ENCODE measurements at regions not wholly inside any gene's neighbourhood (a gene's known extent, or its start where the extent isn't known, plus 50 kb on each side); places are given as distances from the start of the nearest gene placed in this dataset.

GRCh38 chr5:77863181-77863580, 87.0 kb upstream of the TBCA start:
- Histone ChIP-seq H2AFZ (replicated peaks; ENCODE audit: low read length, poor library complexity) (no peak overlapping the region), H3K9ac (ENCODE audit: low read depth, low read length) (no peak overlapping the region), H3K4me2 (ENCODE audit: low read depth, low read length) (no peak overlapping the region), H3K4ac (ENCODE audit: low read depth, low read length) (no peak overlapping the region), H2BK120ac (ENCODE audit: low read depth, low read length) (no peak overlapping the region), H3K36me3 (ENCODE audit: control insufficient read depth, insufficient read depth, low read length) (no peaks in the 10 kb centered on the region), H2BK5ac (ENCODE audit: low read depth, low read length, poor library complexity, severe bottlenecking) (no peak overlapping the region), H2AK5ac (ENCODE audit: low read depth, low read length) (no peak overlapping the region), H4K91ac (ENCODE audit: insufficient read depth, low read depth, low read length) (no peak overlapping the region), H3K18ac (ENCODE audit: low read depth, low read length) (no peak overlapping the region), H3K27ac (ENCODE audit: insufficient read depth, low read length) (no peak overlapping the region), H3K23ac (ENCODE audit: low read depth, low read length) (no peak overlapping the region), H3K4me3 (ENCODE audit: insufficient read depth, low read depth, low read length) (no peak overlapping the region), H3K9me3 (ENCODE audit: control insufficient read depth, insufficient read depth, low read length) (no peaks in the 10 kb centered on the region), H2AK9ac (replicated peaks; ENCODE audit: low read depth, low read length, poor library complexity) (no peak overlapping the region), H4K20me1 (ENCODE audit: insufficient read depth, low read length) (no peaks in the 10 kb centered on the region), H4K5ac (ENCODE audit: low read depth, low read length) (no peak overlapping the region), H2BK20ac (ENCODE audit: low read depth, low read length) (no peak overlapping the region), H3K79me1 (ENCODE audit: low read depth in 1 of 2, low read length in 2 of 2) (no peaks in the 10 kb centered on the region), H3K4me1 (ENCODE audit: control insufficient read depth, insufficient read depth, low read length) (no peaks in the 10 kb centered on the region), H3K9me1 (ENCODE audit: insufficient read depth, low read length) (no peaks in the 10 kb centered on the region), H2BK15ac (ENCODE audit: low read depth, low read length) (no peak overlapping the region), H4K8ac (ENCODE audit: low read depth in 2 of 2, low read length in 2 of 2) (no peak overlapping the region), H3K56ac (ENCODE audit: extremely low read depth, insufficient read depth, low read length) (no peak overlapping the region), H3K27me3 (ENCODE audit: control insufficient read depth, insufficient read depth, low read length) (peaks cover 22% of the 10 kb centered on the region), H3K14ac (replicated peaks; ENCODE audit: low read depth, low read length) (no peak overlapping the region)
- ChIA-PET POLR2A (ENCODE audit: unreplicated experiment) (no interaction called here), CTCF (no interaction called here)
- no peak for DNase-seq
- no TSS peak for BruUV-seq (replicated peaks)
- in situ Hi-C loops (cut with MboI; ENCODE audit: low sequenced_read_pairs): loop anchor here (10.0 kb wide), 1 partner anchor 412 kb away; no protein-coding TSS in a partner anchor
- no CpG with 5 or more reads among the region's 1 CpG for WGBS, 2 experiments (ENCODE audit: extremely low coverage in 2 of 2, insufficient read length in 1 of 2)
- no peak for ATAC-seq (ENCODE audit: low read depth)
- dilution Hi-C loops (cut with HindIII; ENCODE audit: low sequenced_read_pairs, unreplicated experiment): no loop called here
- intact Hi-C loops (cut with micrococcal nuclease): loop anchor here (10.0 kb wide), 1 partner anchor 402 kb away; no protein-coding TSS in a partner anchor
- TF ChIP-seq POLR2A (IDR thresholded peaks at IDR 0.05; ENCODE audit: low read depth, low read length) (no peak), USF2 (IDR thresholded peaks at IDR 0.05; ENCODE audit: low read depth, low read length) (no peak), BHLHE40 (IDR thresholded peaks at IDR 0.05; ENCODE audit: low read depth, low read length) (no peak), CEBPB (IDR thresholded peaks at IDR 0.05; ENCODE audit: low read depth, low read length) (no peak), MXI1 (IDR thresholded peaks at IDR 0.05; ENCODE audit: borderline replicate concordance, low read depth, low read length) (no peak), FOS (IDR thresholded peaks at IDR 0.05; ENCODE audit: low read depth, low read length) (no peak), RFX5 (IDR thresholded peaks at IDR 0.05; ENCODE audit: low read depth, low read length) (no peak), NFE2L2 (IDR thresholded peaks at IDR 0.05; ENCODE audit: low read depth, low read length) (no peak), RAD21 (IDR thresholded peaks at IDR 0.05; ENCODE audit: low read length) (no peak), MAZ (IDR thresholded peaks at IDR 0.05; ENCODE audit: borderline replicate concordance, low read depth, low read length) (no peak), RCOR1 (IDR thresholded peaks at IDR 0.05; ENCODE audit: insufficient replicate concordance, low read length) (no peak), CHD1 (IDR thresholded peaks at IDR 0.05; ENCODE audit: low read depth, low read length) (no peak), SMC3 (IDR thresholded peaks at IDR 0.05; ENCODE audit: low read depth, low read length) (no peak), MAFK (IDR thresholded peaks at IDR 0.05; ENCODE audit: low read depth, low read length) (no peak)
- TF ChIP-seq, protein P1, sequence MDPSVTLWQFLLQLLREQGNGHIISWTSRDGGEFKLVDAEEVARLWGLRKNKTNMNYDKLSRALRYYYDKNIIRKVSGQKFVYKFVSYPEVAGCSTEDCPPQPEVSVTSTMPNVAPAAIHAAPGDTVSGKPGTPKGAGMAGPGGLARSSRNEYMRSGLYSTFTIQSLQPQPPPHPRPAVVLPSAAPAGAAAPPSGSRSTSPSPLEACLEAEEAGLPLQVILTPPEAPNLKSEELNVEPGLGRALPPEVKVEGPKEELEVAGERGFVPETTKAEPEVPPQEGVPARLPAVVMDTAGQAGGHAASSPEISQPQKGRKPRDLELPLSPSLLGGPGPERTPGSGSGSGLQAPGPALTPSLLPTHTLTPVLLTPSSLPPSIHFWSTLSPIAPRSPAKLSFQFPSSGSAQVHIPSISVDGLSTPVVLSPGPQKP (IDR thresholded peaks at IDR 0.05; ENCODE audit: borderline replicate concordance, low read depth, low read length): no peak
- TF ChIP-seq, protein P2, sequence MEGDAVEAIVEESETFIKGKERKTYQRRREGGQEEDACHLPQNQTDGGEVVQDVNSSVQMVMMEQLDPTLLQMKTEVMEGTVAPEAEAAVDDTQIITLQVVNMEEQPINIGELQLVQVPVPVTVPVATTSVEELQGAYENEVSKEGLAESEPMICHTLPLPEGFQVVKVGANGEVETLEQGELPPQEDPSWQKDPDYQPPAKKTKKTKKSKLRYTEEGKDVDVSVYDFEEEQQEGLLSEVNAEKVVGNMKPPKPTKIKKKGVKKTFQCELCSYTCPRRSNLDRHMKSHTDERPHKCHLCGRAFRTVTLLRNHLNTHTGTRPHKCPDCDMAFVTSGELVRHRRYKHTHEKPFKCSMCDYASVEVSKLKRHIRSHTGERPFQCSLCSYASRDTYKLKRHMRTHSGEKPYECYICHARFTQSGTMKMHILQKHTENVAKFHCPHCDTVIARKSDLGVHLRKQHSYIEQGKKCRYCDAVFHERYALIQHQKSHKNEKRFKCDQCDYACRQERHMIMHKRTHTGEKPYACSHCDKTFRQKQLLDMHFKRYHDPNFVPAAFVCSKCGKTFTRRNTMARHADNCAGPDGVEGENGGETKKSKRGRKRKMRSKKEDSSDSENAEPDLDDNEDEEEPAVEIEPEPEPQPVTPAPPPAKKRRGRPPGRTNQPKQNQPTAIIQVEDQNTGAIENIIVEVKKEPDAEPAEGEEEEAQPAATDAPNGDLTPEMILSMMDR (conservative IDR thresholded peaks at IDR 0.05; ENCODE audit: low read depth, low read length): no peak

Data from IMR-90 (cell line).